GM21723 (cell line): ENCODE measurements at regions not wholly inside any gene's neighbourhood (a gene's known extent, or its start where the extent isn't known, plus 50 kb on each side); places are given as distances from the start of the nearest gene placed in this dataset.
"Not testable (repeated sequence)": the region's sequence is repeated elsewhere in the genome, so short reads cannot be mapped to it uniquely, and the experiment has no call there.

ENCODE experiments used
- ATAC-seq: cut with Tn5 transposase; IDR thresholded peaks from one replicate; pipeline ENCODE4 v1.9.1; 2021; ENCODE audit warnings: mild to moderate bottlenecking, moderate library complexity; ENCODE audit not compliant: unreplicated experiment

- no peak for ATAC-seq
Measured at GRCh38 chr2:224181534-224182155, 142.6 kb upstream of the SERPINE2 start.

GRCh38 chr2:224180810-224181209 lies 141.7 kb upstream of the SERPINE2 start:
- ATAC-seq = no peak

- ATAC-seq = no peak
Measured at GRCh38 chr2:224178056-224178455, 139.0 kb upstream of the SERPINE2 start.

GRCh38 chr2:224175538-224175937 lies 136.5 kb upstream of the SERPINE2 start:
- ATAC-seq = no peak

- no peak for ATAC-seq
Measured at GRCh38 chr2:224174990-224175389, 135.9 kb upstream of the SERPINE2 start.

- ATAC-seq = no peak
Measured at GRCh38 chr2:224174521-224174920, 135.4 kb upstream of the SERPINE2 start.

- ATAC-seq = no peak
Measured at GRCh38 chr2:224173933-224174332, 134.8 kb upstream of the SERPINE2 start.

GRCh38 chr2:224173210-224173609 lies 134.1 kb upstream of the SERPINE2 start:
- ATAC-seq = no peak

GRCh38 chr2:224171226-224171625 lies 132.1 kb upstream of the SERPINE2 start:
- no peak for ATAC-seq

- ATAC-seq = no peak
Measured at GRCh38 chr2:224169847-224170246, 130.8 kb upstream of the SERPINE2 start.

GRCh38 chr2:224167781-224168180 lies 128.7 kb upstream of the SERPINE2 start:
- ATAC-seq = not testable (repeated sequence)

GRCh38 chr2:224166654-224167053 lies 127.6 kb upstream of the SERPINE2 start:
- no peak for ATAC-seq

GRCh38 chr2:224165901-224166319 lies 126.8 kb upstream of the SERPINE2 start:
- ATAC-seq = no peak

- ATAC-seq = no peak
Measured at GRCh38 chr2:224163566-224164307, 124.7 kb upstream of the SERPINE2 start.

GRCh38 chr2:224162122-224162521 lies 123.0 kb upstream of the SERPINE2 start:
- ATAC-seq = no peak

GRCh38 chr2:224161712-224162111 lies 122.6 kb upstream of the SERPINE2 start:
- no peak for ATAC-seq

- no peak for ATAC-seq
Measured at GRCh38 chr2:224160917-224161316, 121.8 kb upstream of the SERPINE2 start.

GRCh38 chr2:224159345-224159928 lies 120.4 kb upstream of the SERPINE2 start:
- ATAC-seq = no peak

GRCh38 chr2:224158831-224159230 lies 119.7 kb upstream of the SERPINE2 start:
- no peak for ATAC-seq

GRCh38 chr2:224158061-224158460 lies 119.0 kb upstream of the SERPINE2 start:
- no peak for ATAC-seq

- ATAC-seq = no peak
Measured at GRCh38 chr2:224157655-224158054, 118.6 kb upstream of the SERPINE2 start.

GRCh38 chr2:224156436-224156835 lies 117.3 kb upstream of the SERPINE2 start:
- ATAC-seq = no peak
